Cardiac muscle cell (in vitro differentiated cells and primary cell): ENCODE measurements at regions not wholly inside any gene's neighbourhood (a gene's known extent, or its start where the extent isn't known, plus 50 kb on each side); places are given as distances from the start of the nearest gene placed in this dataset.
"Not testable (repeated sequence)": the region's sequence is repeated elsewhere in the genome, so short reads cannot be mapped to it uniquely, and the experiment has no call there.

Source experiments
- DNase-seq, 2 donors: peaks; one replicate each; pipeline versions ENCODE4 v3.0.0 to v3.0.0-alpha.2; 2010 to 2017; ENCODE audit warnings: low read depth in 1 of 2, low spot score in 1 of 2
- H3K27ac ChIP-seq: fragments of 200-600 bp; sonication (generic); 2 replicates; pipeline ENCODE4 v1.5.1; 2016
- H3K27me3 ChIP-seq: fragments of 200-600 bp; sonication (generic); 2 replicates; pipeline ENCODE4 v1.6.0; 2016; ENCODE audit warnings: control low read depth
- H3K36me3 ChIP-seq: fragments of 200-600 bp; sonication (generic); 2 replicates; pipeline ENCODE4 v1.5.1; 2016; ENCODE audit warnings: control low read depth
- H3K4me1 ChIP-seq: fragments of 200-600 bp; sonication (generic); 2 replicates; pipeline ENCODE4 v1.8.1; 2017; ENCODE audit warnings: low read depth, mild to moderate bottlenecking, mixed run types
- H3K4me3 ChIP-seq: fragments of 200-600 bp; sonication (generic); 2 replicates; pipeline ENCODE4 v1.5.1; 2016; ENCODE audit warnings: mild to moderate bottlenecking
- H3K9me3 ChIP-seq: fragments of 200-600 bp; sonication (generic); 2 replicates; pipeline ENCODE4 v1.5.1; 2017; ENCODE audit warnings: low read depth, mild to moderate bottlenecking, control low read depth
- CTCF ChIP-seq: IDR thresholded peaks from 2 replicates; pipeline ENCODE4 v1.5.1; 2012; ENCODE audit warnings: low read depth, mild to moderate bottlenecking, low read length

GRCh38 chr10:65273115-65273514 lies 1652.7 kb upstream of the LRRTM3 start:
- no peak for DNase-seq
- no peak for TF ChIP-seq CTCF
- no peaks in the 10 kb centered on the region for H3K36me3 ChIP-seq

GRCh38 chr10:65275296-65275695 lies 1650.5 kb upstream of the LRRTM3 start:
- no peak for DNase-seq
- H3K9me3 ChIP-seq, result no peaks in the 10 kb centered on the region
- no peaks in the 10 kb centered on the region for H3K4me1 ChIP-seq
- H3K4me3 ChIP-seq, result no peak overlapping the region
- no peaks in the 10 kb centered on the region for H3K36me3 ChIP-seq
- H3K27me3 ChIP-seq, result no peaks in the 10 kb centered on the region
- no peak overlapping the region for H3K27ac ChIP-seq
- TF ChIP-seq CTCF, result no peak

More at GRCh38 chr10:65273115-65273514, 1652.7 kb upstream of the LRRTM3 start:
- no peak overlapping the region for H3K27ac ChIP-seq
- H3K9me3 ChIP-seq, result no peaks in the 10 kb centered on the region
- H3K27me3 ChIP-seq, result no peaks in the 10 kb centered on the region
- no peaks in the 10 kb centered on the region for H3K4me1 ChIP-seq
- no peak overlapping the region for H3K4me3 ChIP-seq

GRCh38 chr10:65284495-65285041 lies 1641.3 kb upstream of the LRRTM3 start:
- Histone ChIP-seq H3K4me1 (no peaks in the 10 kb centered on the region), H3K4me3 (no peak overlapping the region), H3K9me3 (no peaks in the 10 kb centered on the region), H3K36me3 (no peaks in the 10 kb centered on the region), H3K27ac (no peak overlapping the region), H3K27me3 (no peaks in the 10 kb centered on the region)
- DNase-seq, result no peak
- TF ChIP-seq CTCF, result no peak

GRCh38 chr10:65285726-65286125 lies 1640.1 kb upstream of the LRRTM3 start:
- H3K27me3 ChIP-seq, H3K36me3 ChIP-seq, H3K27ac ChIP-seq, H3K4me3 ChIP-seq, H3K9me3 ChIP-seq, H3K4me1 ChIP-seq, DNase-seq: not testable (repeated sequence)

- DNase-seq, result no peak
- Histone ChIP-seq H3K9me3 (no peaks in the 10 kb centered on the region), H3K4me3 (no peak overlapping the region), H3K36me3 (no peaks in the 10 kb centered on the region), H3K27ac (no peak overlapping the region), H3K4me1 (no peaks in the 10 kb centered on the region), H3K27me3 (no peaks in the 10 kb centered on the region)
- no peak for TF ChIP-seq CTCF
Observed at GRCh38 chr10:65291286-65291685, 1634.5 kb upstream of the LRRTM3 start.

GRCh38 chr10:65292551-65292950 lies 1633.3 kb upstream of the LRRTM3 start:
- DNase-seq, result no peak
- Histone ChIP-seq H3K4me1 (no peaks in the 10 kb centered on the region), H3K9me3 (no peaks in the 10 kb centered on the region), H3K36me3 (no peaks in the 10 kb centered on the region), H3K27me3 (no peaks in the 10 kb centered on the region), H3K4me3 (no peak overlapping the region), H3K27ac (no peak overlapping the region)
- TF ChIP-seq CTCF, result no peak
